ENCODE measurements at regions not wholly inside any gene's neighbourhood (a gene's known extent, or its start where the extent isn't known, plus 50 kb on each side); places are given as distances from the start of the nearest gene placed in this dataset.

- no peak overlapping the region for H3K27ac ChIP-seq
- no peaks in the 10 kb centered on the region for H3K27me3 ChIP-seq (replicated peaks; ENCODE audit: insufficient read depth)
- H3K9me2 ChIP-seq (ENCODE audit: insufficient read depth): no peaks in the 10 kb centered on the region
- H3K79me2 ChIP-seq (ENCODE audit: insufficient read depth): no peaks in the 10 kb centered on the region
- H3K4me3 ChIP-seq: no peak overlapping the region
- H3K9me3 ChIP-seq (ENCODE audit: low read depth): no peaks in the 10 kb centered on the region
- H3K9ac ChIP-seq: no peak overlapping the region
- no peak overlapping the region for H3K4me2 ChIP-seq (ENCODE audit: unreplicated experiment)
- peaks cover 7% of the 10 kb centered on the region; the same call in 1 of the 2 replicates for H3F3A ChIP-seq (ENCODE audit: insufficient read depth)
- DNase-seq: no peak
- H3K4me1 ChIP-seq (ENCODE audit: insufficient read depth): peaks cover 7% of the 10 kb centered on the region
- no peak for TF ChIP-seq EZH2phosphoT487 (IDR thresholded peaks at IDR 0.05; ENCODE audit: insufficient read depth, low read depth)
- no peak for TF ChIP-seq EZH2 (IDR thresholded peaks at IDR 0.05; ENCODE audit: insufficient read depth, poor library complexity, severe bottlenecking)
- H2AFZ ChIP-seq: no peak overlapping the region
- no peaks in the 10 kb centered on the region for H3K36me3 ChIP-seq (ENCODE audit: low read depth)
- 13 to 22% methylated on average over 2 of the region's 2 CpGs for WGBS, 2 experiments (ENCODE audit: low coverage in 1 of 2, low lambda C conversion rate in 2 of 2, missing lambda C conversion rate in 2 of 2)
- in situ Hi-C loops (cut with MboI): no loop called here
- H4K20me1 ChIP-seq (ENCODE audit: insufficient read depth): no peaks in the 10 kb centered on the region
Measured at GRCh38 chr11:103744496-103745153, 291.8 kb upstream of the DDI1 start.

GRCh38 chr11:103749158-103749557 lies 287.3 kb upstream of the DDI1 start:
- TF ChIP-seq EZH2phosphoT487 (IDR thresholded peaks at IDR 0.05; ENCODE audit: insufficient read depth, low read depth) (no peak), EZH2 (IDR thresholded peaks at IDR 0.05; ENCODE audit: insufficient read depth, poor library complexity, severe bottlenecking) (no peak)
- no peak overlapping the region for H3K4me2 ChIP-seq (ENCODE audit: unreplicated experiment)
- peak; percentile 69 for DNase-seq
- H3K36me3 ChIP-seq (ENCODE audit: low read depth): no peaks in the 10 kb centered on the region
- H3K27me3 ChIP-seq (replicated peaks; ENCODE audit: insufficient read depth): no peaks in the 10 kb centered on the region
- H3K4me3 ChIP-seq: no peak overlapping the region
- H2AFZ ChIP-seq: no peak overlapping the region
- no peak overlapping the region for H3K27ac ChIP-seq
- peaks cover 7% of the 10 kb centered on the region for H3K4me1 ChIP-seq (ENCODE audit: insufficient read depth)
- in situ Hi-C loops (cut with MboI): no loop called here
- H3K79me2 ChIP-seq (ENCODE audit: insufficient read depth): no peaks in the 10 kb centered on the region
- H3F3A ChIP-seq (ENCODE audit: insufficient read depth): peaks cover 7% of the 10 kb centered on the region; the same call in 1 of the 2 replicates
- no peaks in the 10 kb centered on the region for H4K20me1 ChIP-seq (ENCODE audit: insufficient read depth)
- 0 to 9% methylated on average over 1 of the region's 1 CpG for WGBS, 2 experiments (ENCODE audit: low coverage in 1 of 2, low lambda C conversion rate in 2 of 2, missing lambda C conversion rate in 2 of 2)
- no peaks in the 10 kb centered on the region for H3K9me3 ChIP-seq (ENCODE audit: low read depth)
- no peaks in the 10 kb centered on the region for H3K9me2 ChIP-seq (ENCODE audit: insufficient read depth)
- H3K9ac ChIP-seq: no peak overlapping the region

- Histone ChIP-seq H3K4me3 (no peak overlapping the region), H3F3A (ENCODE audit: insufficient read depth) (no peaks in the 10 kb centered on the region), H4K20me1 (ENCODE audit: insufficient read depth) (no peaks in the 10 kb centered on the region), H2AFZ (no peak overlapping the region), H3K4me2 (ENCODE audit: unreplicated experiment) (no peak overlapping the region), H3K27ac (no peak overlapping the region), H3K9me2 (ENCODE audit: insufficient read depth) (no peaks in the 10 kb centered on the region), H3K79me2 (ENCODE audit: insufficient read depth) (no peaks in the 10 kb centered on the region), H3K9ac (no peak overlapping the region), H3K9me3 (ENCODE audit: low read depth) (no peaks in the 10 kb centered on the region), H3K36me3 (ENCODE audit: low read depth) (no peaks in the 10 kb centered on the region), H3K4me1 (ENCODE audit: insufficient read depth) (peaks cover 8% of the 10 kb centered on the region), H3K27me3 (replicated peaks; ENCODE audit: insufficient read depth) (no peaks in the 10 kb centered on the region)
- in situ Hi-C loops (cut with MboI): no loop called here
- no peak for DNase-seq
- TF ChIP-seq EZH2phosphoT487 (IDR thresholded peaks at IDR 0.05; ENCODE audit: insufficient read depth, low read depth): no peak
- no peak for TF ChIP-seq EZH2 (IDR thresholded peaks at IDR 0.05; ENCODE audit: insufficient read depth, poor library complexity, severe bottlenecking)
Measured at GRCh38 chr11:103768816-103769215, 267.6 kb upstream of the DDI1 start.

- TF ChIP-seq EZH2 (IDR thresholded peaks at IDR 0.05; ENCODE audit: insufficient read depth, poor library complexity, severe bottlenecking) (no peak), EZH2phosphoT487 (IDR thresholded peaks at IDR 0.05; ENCODE audit: insufficient read depth, low read depth) (no peak)
Measured at GRCh38 chr11:103773059-103773458, 263.4 kb upstream of the DDI1 start.

More at GRCh38 chr11:103773059-103773458, 263.4 kb upstream of the DDI1 start:
- no peaks in the 10 kb centered on the region for H3K36me3 ChIP-seq (ENCODE audit: low read depth)
- no peak overlapping the region for H2AFZ ChIP-seq
- H3K9ac ChIP-seq: no peak overlapping the region
- H3F3A ChIP-seq (ENCODE audit: insufficient read depth): no peaks in the 10 kb centered on the region
- H3K9me3 ChIP-seq (ENCODE audit: low read depth): no peaks in the 10 kb centered on the region
- H3K27me3 ChIP-seq (replicated peaks; ENCODE audit: insufficient read depth): no peaks in the 10 kb centered on the region
- in situ Hi-C loops (cut with MboI): no loop called here
- WGBS, 2 experiments (ENCODE audit: low coverage in 1 of 2, low lambda C conversion rate in 2 of 2, missing lambda C conversion rate in 2 of 2): 5 to 7% methylated on average over 2 of the region's 2 CpGs
- peaks cover 18% of the 10 kb centered on the region for H3K4me1 ChIP-seq (ENCODE audit: insufficient read depth)
- H3K9me2 ChIP-seq (ENCODE audit: insufficient read depth): no peaks in the 10 kb centered on the region
- H3K4me2 ChIP-seq (ENCODE audit: unreplicated experiment): peak overlapping the region; percentile 21
- H3K79me2 ChIP-seq (ENCODE audit: insufficient read depth): no peaks in the 10 kb centered on the region
- H4K20me1 ChIP-seq (ENCODE audit: insufficient read depth): no peaks in the 10 kb centered on the region
- peak; percentile 84 for DNase-seq
- no peak overlapping the region; the same call in 1 of the 2 replicates for H3K4me3 ChIP-seq
- peak overlapping the region; percentile 28 for H3K27ac ChIP-seq

Data from GM23248 (cell line).